OCI-LY7 (cell line): ENCODE measurements at regions not wholly inside any gene's neighbourhood (a gene's known extent, or its start where the extent isn't known, plus 50 kb on each side); places are given as distances from the start of the nearest gene placed in this dataset.

Source experiments
- EZH2phosphoT487 ChIP-seq: fragments of 200-600 bp; sonication (generic); IDR thresholded peaks from 2 replicates; pipeline ENCODE4 v1.6.1; 2018; ENCODE audit warnings: low read depth, borderline replicate concordance, mild to moderate bottlenecking, mixed run types, antibody characterized with exemption, low read length, moderate library complexity, mixed read lengths
- TF ChIP-seq, protein P1 (sequence below): fragments of 200-600 bp; sonication (generic); conservative IDR thresholded peaks from 2 replicates; pipeline ENCODE4 v1.5.1; 2014; ENCODE audit warnings: mild to moderate bottlenecking, antibody characterized with exemption, low read length, moderate library complexity, mixed read lengths

DNA sequence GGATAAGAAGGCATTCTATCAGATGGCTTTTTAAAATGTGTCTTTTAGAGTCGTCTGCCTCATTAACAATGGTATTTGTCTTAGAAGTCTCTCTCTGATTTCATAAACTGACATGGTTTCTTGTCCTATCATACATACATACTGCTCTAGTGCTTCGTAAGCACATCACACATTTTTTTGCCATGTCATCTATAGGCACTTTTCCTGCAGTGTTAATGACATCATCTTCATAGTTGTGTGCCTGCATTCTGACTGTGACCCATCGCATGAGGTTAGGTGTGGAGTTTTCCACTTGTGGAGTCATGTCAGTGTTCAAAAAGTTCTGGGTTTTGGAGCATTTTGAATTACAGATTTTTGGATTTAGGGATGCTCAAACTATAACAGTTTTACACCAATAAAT is 361.6 kb upstream of the SPOCK3 start:
- TF ChIP-seq, protein P1, sequence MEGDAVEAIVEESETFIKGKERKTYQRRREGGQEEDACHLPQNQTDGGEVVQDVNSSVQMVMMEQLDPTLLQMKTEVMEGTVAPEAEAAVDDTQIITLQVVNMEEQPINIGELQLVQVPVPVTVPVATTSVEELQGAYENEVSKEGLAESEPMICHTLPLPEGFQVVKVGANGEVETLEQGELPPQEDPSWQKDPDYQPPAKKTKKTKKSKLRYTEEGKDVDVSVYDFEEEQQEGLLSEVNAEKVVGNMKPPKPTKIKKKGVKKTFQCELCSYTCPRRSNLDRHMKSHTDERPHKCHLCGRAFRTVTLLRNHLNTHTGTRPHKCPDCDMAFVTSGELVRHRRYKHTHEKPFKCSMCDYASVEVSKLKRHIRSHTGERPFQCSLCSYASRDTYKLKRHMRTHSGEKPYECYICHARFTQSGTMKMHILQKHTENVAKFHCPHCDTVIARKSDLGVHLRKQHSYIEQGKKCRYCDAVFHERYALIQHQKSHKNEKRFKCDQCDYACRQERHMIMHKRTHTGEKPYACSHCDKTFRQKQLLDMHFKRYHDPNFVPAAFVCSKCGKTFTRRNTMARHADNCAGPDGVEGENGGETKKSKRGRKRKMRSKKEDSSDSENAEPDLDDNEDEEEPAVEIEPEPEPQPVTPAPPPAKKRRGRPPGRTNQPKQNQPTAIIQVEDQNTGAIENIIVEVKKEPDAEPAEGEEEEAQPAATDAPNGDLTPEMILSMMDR = no peak
- TF ChIP-seq EZH2phosphoT487 = no peak
